ENCODE measurements at regions not wholly inside any gene's neighbourhood (a gene's known extent, or its start where the extent isn't known, plus 50 kb on each side); places are given as distances from the start of the nearest gene placed in this dataset.
A peak's percentile ranks its signal among the peaks of the same experiment; 100 is the strongest.

GRCh38 chr3:70861855-70862254 is 549.4 kb upstream of the MDFIC2 start:
- Mint-ChIP-seq H3K4me3 (no peak overlapping the region), H3K27ac (peak overlapping the region in 1 of 6 donors; percentile 31), H3K27me3 (peaks cover 11 to 30% (median 27%) of the 10 kb centered on the region in 3 donors), H3K4me1 (no peaks in the 10 kb centered on the region), H3K9me3 (peaks cover 0 to 13% (median 6%) of the 10 kb centered on the region in 7 donors), H3K36me3 (peaks cover 0 to 7% of the 10 kb centered on the region in 2 donors)
- no peak for ATAC-seq (ENCODE audit: low read depth in 2 of 2)
- no peak for DNase-seq

- H3K27me3 Mint-ChIP-seq: peaks cover 11 to 30% (median 27%) of the 10 kb centered on the region in 3 donors
- ATAC-seq (ENCODE audit: low read depth in 2 of 2): no peak
- no peaks in the 10 kb centered on the region for H3K4me1 Mint-ChIP-seq
- H3K9me3 Mint-ChIP-seq: peaks cover 0 to 13% (median 6%) of the 10 kb centered on the region in 7 donors
- H3K4me3 Mint-ChIP-seq: peak overlapping the region in 1 of 8 donors; percentile 1
- no peak for DNase-seq
- peaks cover 0 to 7% of the 10 kb centered on the region in 2 donors for H3K36me3 Mint-ChIP-seq
- no peak overlapping the region for H3K27ac Mint-ChIP-seq
Observed at GRCh38 chr3:70861234-70861633, 548.8 kb upstream of the MDFIC2 start.

GRCh38 chr3:70857916-70858315 is 545.5 kb upstream of the MDFIC2 start:
- Mint-ChIP-seq H3K27ac (no peak overlapping the region), H3K27me3 (peaks cover 2 to 15% (median 10%) of the 10 kb centered on the region in 3 donors), H3K9me3 (no peaks in the 10 kb centered on the region), H3K36me3 (no peaks in the 10 kb centered on the region), H3K4me1 (no peaks in the 10 kb centered on the region), H3K4me3 (no peak overlapping the region)
- ATAC-seq (ENCODE audit: low read depth in 2 of 2) (no peak), DNase-seq (no peak)

GRCh38 chr3:70856414-70857162 is 544.1 kb upstream of the MDFIC2 start:
- no peak overlapping the region for H3K27ac Mint-ChIP-seq
- no peaks in the 10 kb centered on the region for H3K36me3 Mint-ChIP-seq
- H3K9me3 Mint-ChIP-seq: no peaks in the 10 kb centered on the region
- ATAC-seq (ENCODE audit: low read depth in 2 of 2) (no peak), DNase-seq (no peak)
- no peaks in the 10 kb centered on the region for H3K4me1 Mint-ChIP-seq
- no peak overlapping the region for H3K4me3 Mint-ChIP-seq
- peaks cover 0 to 9% (median under 1%) of the 10 kb centered on the region in 3 donors for H3K27me3 Mint-ChIP-seq

- Mint-ChIP-seq H3K4me3 (no peak overlapping the region), H3K9me3 (no peaks in the 10 kb centered on the region), H3K4me1 (no peaks in the 10 kb centered on the region), H3K27me3 (peaks cover 0 to 8% (median 3%) of the 10 kb centered on the region in 3 donors), H3K36me3 (no peaks in the 10 kb centered on the region), H3K27ac (peak overlapping the region in 1 of 6 donors; percentile 47)
- no peak for ATAC-seq (ENCODE audit: low read depth in 2 of 2)
- no peak for DNase-seq
Observed at GRCh38 chr3:70855149-70855548, 542.7 kb upstream of the MDFIC2 start.

- Mint-ChIP-seq H3K9me3 (no peaks in the 10 kb centered on the region), H3K36me3 (no peaks in the 10 kb centered on the region), H3K27me3 (peaks cover 0 to 8% (median 3%) of the 10 kb centered on the region in 3 donors), H3K4me1 (no peaks in the 10 kb centered on the region), H3K27ac (no peak overlapping the region), H3K4me3 (no peak overlapping the region)
- DNase-seq (no peak), ATAC-seq (ENCODE audit: low read depth in 2 of 2) (no peak)
Observed at GRCh38 chr3:70854108-70854507, 541.7 kb upstream of the MDFIC2 start.

- Mint-ChIP-seq H3K9me3 (no peaks in the 10 kb centered on the region), H3K36me3 (no peaks in the 10 kb centered on the region), H3K27ac (no peak overlapping the region), H3K4me1 (no peaks in the 10 kb centered on the region), H3K27me3 (peaks cover 3 to 8% (median 7%) of the 10 kb centered on the region in 3 donors), H3K4me3 (no peak overlapping the region)
- no peak for DNase-seq
- no peak for ATAC-seq (ENCODE audit: low read depth in 2 of 2)
Observed at GRCh38 chr3:70853161-70853944, 540.9 kb upstream of the MDFIC2 start.

- no peak for DNase-seq
- ATAC-seq (ENCODE audit: low read depth in 2 of 2): no peak
- H3K27me3 Mint-ChIP-seq: peaks cover 3 to 27% (median 16%) of the 10 kb centered on the region in 3 donors
- H3K4me3 Mint-ChIP-seq: no peak overlapping the region
- no peaks in the 10 kb centered on the region for H3K4me1 Mint-ChIP-seq
- peaks cover 0 to 14% (median 6%) of the 10 kb centered on the region in 7 donors for H3K9me3 Mint-ChIP-seq
- H3K27ac Mint-ChIP-seq: no peak overlapping the region
- H3K36me3 Mint-ChIP-seq: no peaks in the 10 kb centered on the region
Observed at GRCh38 chr3:70849911-70850699, 537.7 kb upstream of the MDFIC2 start.

GRCh38 chr3:70840106-70840870 is 527.9 kb upstream of the MDFIC2 start:
- ATAC-seq (ENCODE audit: low read depth in 2 of 2) (no peak), DNase-seq (no peak)
- no peaks in the 10 kb centered on the region for H3K9me3 Mint-ChIP-seq
- no peaks in the 10 kb centered on the region for H3K4me1 Mint-ChIP-seq
- no peak overlapping the region for H3K27ac Mint-ChIP-seq
- H3K4me3 Mint-ChIP-seq: no peak overlapping the region
- peaks cover 12 to 24% (median 18%) of the 10 kb centered on the region in 3 donors for H3K27me3 Mint-ChIP-seq
- no peaks in the 10 kb centered on the region for H3K36me3 Mint-ChIP-seq

- Mint-ChIP-seq H3K27me3 (peaks cover 18 to 32% (median 20%) of the 10 kb centered on the region in 3 donors), H3K4me3 (no peak overlapping the region), H3K36me3 (no peaks in the 10 kb centered on the region), H3K9me3 (no peaks in the 10 kb centered on the region), H3K4me1 (no peaks in the 10 kb centered on the region), H3K27ac (no peak overlapping the region)
- no peak for ATAC-seq (ENCODE audit: low read depth in 2 of 2)
- no peak for DNase-seq
Observed at GRCh38 chr3:70833239-70833960, 521.0 kb upstream of the MDFIC2 start.

- Mint-ChIP-seq H3K9me3 (no peaks in the 10 kb centered on the region), H3K4me3 (no peak overlapping the region), H3K4me1 (no peaks in the 10 kb centered on the region), H3K27ac (no peak overlapping the region), H3K36me3 (no peaks in the 10 kb centered on the region), H3K27me3 (peaks cover 13 to 27% (median 16%) of the 10 kb centered on the region in 3 donors)
- ATAC-seq (ENCODE audit: low read depth in 2 of 2): no peak
- no peak for DNase-seq
Observed at GRCh38 chr3:70832834-70833205, 520.4 kb upstream of the MDFIC2 start.

GRCh38 chr3:70832089-70832833 is 519.8 kb upstream of the MDFIC2 start:
- ATAC-seq (ENCODE audit: low read depth in 2 of 2) (no peak), DNase-seq (no peak)
- no peaks in the 10 kb centered on the region for H3K4me1 Mint-ChIP-seq
- no peak overlapping the region for H3K4me3 Mint-ChIP-seq
- H3K27me3 Mint-ChIP-seq: peaks cover 12 to 25% (median 16%) of the 10 kb centered on the region in 3 donors
- H3K9me3 Mint-ChIP-seq: no peaks in the 10 kb centered on the region
- no peak overlapping the region for H3K27ac Mint-ChIP-seq
- no peaks in the 10 kb centered on the region for H3K36me3 Mint-ChIP-seq

Data from naive B cell (primary cell).